ENCODE measurements at regions not wholly inside any gene's neighbourhood (a gene's known extent, or its start where the extent isn't known, plus 50 kb on each side); places are given as distances from the start of the nearest gene placed in this dataset.

- Histone ChIP-seq H3K4me2 (ENCODE audit: low read length) (peak overlapping the region; percentile 92), H3K9me3 (ENCODE audit: low read length) (no peaks in the 10 kb centered on the region), H3K79me2 (ENCODE audit: insufficient read depth, low read depth, low read length) (no peaks in the 10 kb centered on the region), H2AFZ (ENCODE audit: low read length) (peak overlapping the region; percentile 85), H3K36me3 (ENCODE audit: insufficient read depth, low read length) (no peaks in the 10 kb centered on the region), H3K4me3 (ENCODE audit: low read depth, low read length, poor library complexity, severe bottlenecking) (peak overlapping the region; percentile 73), H3K4me1 (ENCODE audit: insufficient read depth, low read length, poor library complexity, severe bottlenecking) (peaks cover 57% of the 10 kb centered on the region), H4K20me1 (ENCODE audit: insufficient read depth, low read length) (no peaks in the 10 kb centered on the region), H3K9me2 (ENCODE audit: insufficient read depth, low read length) (no peaks in the 10 kb centered on the region), H3K27ac (ENCODE audit: low read depth, low read length, poor library complexity, severe bottlenecking) (peak overlapping the region; percentile 92)
- intact Hi-C loops (cut with micrococcal nuclease; ENCODE audit: unreplicated experiment) = loop anchor here (1.0 to 2.0 kb wide), 6 partner anchors 34 to 335 kb away; no protein-coding TSS in a partner anchor
- CTCF ChIA-PET (ENCODE audit: unreplicated experiment) = interaction anchor here (1.6 kb wide), 1 partner anchor 34 kb away, joined by 5 read pairs; no protein-coding TSS in a partner anchor
- peak; percentile 74 for DNase-seq (ENCODE audit: low spot score)
- POLR2A ChIA-PET = interaction anchor here (0.6 to 4.6 kb wide), 17 partner anchors 10 to 975 kb away, joined by 3 to 34 read pairs (median 3); no protein-coding TSS in a partner anchor
- no peak for TF ChIP-seq EZH2phosphoT487 (IDR thresholded peaks at IDR 0.05; ENCODE audit: borderline replicate concordance, low read depth, low read length)
- TF ChIP-seq CTCF (conservative IDR thresholded peaks at IDR 0.05; ENCODE audit: low read length) = peak; percentile 69
- TSS peak; percentile 99 for BruUV-seq (replicated peaks)
Measured at GRCh38 chr6:156686301-156686994, 90.7 kb upstream of the ARID1B start.

- Histone ChIP-seq H3K27ac (ENCODE audit: low read depth, low read length, poor library complexity, severe bottlenecking) (peak overlapping the region; percentile 92), H3K36me3 (ENCODE audit: insufficient read depth, low read length) (no peaks in the 10 kb centered on the region), H4K20me1 (ENCODE audit: insufficient read depth, low read length) (no peaks in the 10 kb centered on the region), H3K9me2 (ENCODE audit: insufficient read depth, low read length) (no peaks in the 10 kb centered on the region), H3K79me2 (ENCODE audit: insufficient read depth, low read depth, low read length) (no peaks in the 10 kb centered on the region), H2AFZ (ENCODE audit: low read length) (peak overlapping the region; percentile 85), H3K4me1 (ENCODE audit: insufficient read depth, low read length, poor library complexity, severe bottlenecking) (peaks cover 50% of the 10 kb centered on the region), H3K4me2 (ENCODE audit: low read length) (peak overlapping the region; percentile 92), H3K4me3 (ENCODE audit: low read depth, low read length, poor library complexity, severe bottlenecking) (peak overlapping the region; percentile 73), H3K9me3 (ENCODE audit: low read length) (no peaks in the 10 kb centered on the region)
- intact Hi-C loops (cut with micrococcal nuclease; ENCODE audit: unreplicated experiment) = loop anchor here (1.0 to 2.0 kb wide), 6 partner anchors 35 to 335 kb away; no protein-coding TSS in a partner anchor
- TF ChIP-seq EZH2phosphoT487 (IDR thresholded peaks at IDR 0.05; ENCODE audit: borderline replicate concordance, low read depth, low read length) = no peak
- BruUV-seq (replicated peaks) = no TSS peak
- CTCF ChIA-PET (ENCODE audit: unreplicated experiment) = interaction anchor here (1.6 kb wide), 1 partner anchor 35 kb away, joined by 5 read pairs; no protein-coding TSS in a partner anchor
- POLR2A ChIA-PET = interaction anchor here (0.6 to 4.6 kb wide), 15 partner anchors 10 to 361 kb away, joined by 3 to 34 read pairs (median 4); no protein-coding TSS in a partner anchor
- DNase-seq (ENCODE audit: low spot score) = no peak
Measured at GRCh38 chr6:156685823-156686222, 91.4 kb upstream of the ARID1B start.

GRCh38 chr6:156683821-156684220, 93.4 kb upstream of the ARID1B start:
- POLR2A ChIA-PET = interaction anchor here (0.5 to 4.6 kb wide), 11 partner anchors 15 to 528 kb away, joined by 3 to 34 read pairs (median 3); no protein-coding TSS in a partner anchor
- Histone ChIP-seq H3K36me3 (ENCODE audit: insufficient read depth, low read length) (no peaks in the 10 kb centered on the region), H3K9me2 (ENCODE audit: insufficient read depth, low read length) (no peaks in the 10 kb centered on the region), H2AFZ (ENCODE audit: low read length) (no peak overlapping the region), H3K27ac (ENCODE audit: low read depth, low read length, poor library complexity, severe bottlenecking) (no peak overlapping the region), H3K4me3 (ENCODE audit: low read depth, low read length, poor library complexity, severe bottlenecking) (no peak overlapping the region), H3K79me2 (ENCODE audit: insufficient read depth, low read depth, low read length) (no peaks in the 10 kb centered on the region), H3K9me3 (ENCODE audit: low read length) (no peaks in the 10 kb centered on the region), H3K4me2 (ENCODE audit: low read length) (no peak overlapping the region), H3K4me1 (ENCODE audit: insufficient read depth, low read length, poor library complexity, severe bottlenecking) (peaks cover 30% of the 10 kb centered on the region), H4K20me1 (ENCODE audit: insufficient read depth, low read length) (no peaks in the 10 kb centered on the region)
- intact Hi-C loops (cut with micrococcal nuclease; ENCODE audit: unreplicated experiment) = no loop called here
- no peak for DNase-seq (ENCODE audit: low spot score)
- BruUV-seq (replicated peaks) = no TSS peak
- CTCF ChIA-PET (ENCODE audit: unreplicated experiment) = interaction anchor here (0.6 kb wide), 1 partner anchor 172 kb away, joined by 4 read pairs; no protein-coding TSS in a partner anchor
- TF ChIP-seq EZH2phosphoT487 (IDR thresholded peaks at IDR 0.05; ENCODE audit: borderline replicate concordance, low read depth, low read length) = no peak
- TF ChIP-seq CTCF (conservative IDR thresholded peaks at IDR 0.05; ENCODE audit: low read length) = no peak

Measured in OCI-LY7 (cell line).